ENCODE measurements at regions not wholly inside any gene's neighbourhood (a gene's known extent, or its start where the extent isn't known, plus 50 kb on each side); places are given as distances from the start of the nearest gene placed in this dataset.
"Not testable (repeated sequence)": the region's sequence is repeated elsewhere in the genome, so short reads cannot be mapped to it uniquely, and the experiment has no call there.

DNA sequence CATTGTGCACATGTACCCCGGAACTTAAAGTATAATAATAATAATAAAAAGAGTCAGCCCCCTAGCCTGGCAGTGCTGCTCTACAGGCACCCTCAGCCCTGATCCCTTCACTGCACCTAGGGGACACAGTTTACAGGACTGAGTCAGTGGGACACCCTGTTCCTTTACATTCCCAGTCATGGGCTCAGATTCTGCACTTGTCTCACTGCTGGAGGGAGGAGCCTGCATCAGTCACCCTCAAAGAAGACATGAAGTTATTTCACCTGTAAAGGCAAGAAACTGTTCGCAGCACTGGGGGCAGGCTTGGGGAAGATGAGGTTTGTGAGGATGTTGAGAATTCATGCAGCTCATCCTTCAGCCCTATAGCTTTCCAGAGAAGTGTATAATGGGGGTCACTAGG lies 50.7 kb upstream of the VPREB1 start:
- DNase-seq (ENCODE audit: low spot score): no peak

DNA sequence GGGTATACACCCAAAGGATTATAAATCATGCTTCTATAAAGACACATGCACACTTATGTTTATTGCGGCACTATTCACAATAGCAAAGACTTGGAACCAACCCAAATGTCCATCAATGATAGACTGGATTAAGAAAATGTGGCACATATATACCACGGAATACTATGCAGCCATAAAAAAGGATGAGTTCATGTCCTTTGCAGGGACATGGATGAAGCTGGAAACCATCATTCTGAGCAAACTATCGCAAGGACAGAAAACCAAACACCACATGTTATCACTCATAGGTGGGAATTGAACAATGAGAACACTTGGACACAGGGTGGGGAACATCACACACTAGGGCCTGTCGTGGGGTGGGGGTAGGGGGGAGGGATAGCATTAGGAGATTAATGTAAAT lies 51.1 kb upstream of the VPREB1 start:
- not testable (repeated sequence) for DNase-seq (ENCODE audit: low spot score)

DNA sequence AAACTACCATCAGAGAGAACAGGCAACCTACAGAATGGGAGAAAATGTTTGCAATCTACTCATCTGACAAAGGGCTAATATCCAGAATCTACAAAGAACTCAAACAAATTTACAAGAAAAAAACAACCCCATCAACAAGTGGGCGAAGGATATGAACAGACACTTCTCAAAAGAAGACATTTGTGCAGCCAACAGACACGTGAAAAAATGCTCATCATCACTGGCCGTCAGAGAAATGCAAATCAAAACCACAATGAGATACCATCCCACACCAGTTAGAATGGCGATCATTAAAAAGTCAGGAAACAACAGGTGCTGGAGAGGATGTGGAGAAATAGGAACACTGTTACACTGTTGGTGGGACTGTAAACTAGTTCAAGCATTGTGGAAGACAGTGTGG lies 51.6 kb upstream of the VPREB1 start:
- not testable (repeated sequence) for DNase-seq (ENCODE audit: low spot score)

DNA sequence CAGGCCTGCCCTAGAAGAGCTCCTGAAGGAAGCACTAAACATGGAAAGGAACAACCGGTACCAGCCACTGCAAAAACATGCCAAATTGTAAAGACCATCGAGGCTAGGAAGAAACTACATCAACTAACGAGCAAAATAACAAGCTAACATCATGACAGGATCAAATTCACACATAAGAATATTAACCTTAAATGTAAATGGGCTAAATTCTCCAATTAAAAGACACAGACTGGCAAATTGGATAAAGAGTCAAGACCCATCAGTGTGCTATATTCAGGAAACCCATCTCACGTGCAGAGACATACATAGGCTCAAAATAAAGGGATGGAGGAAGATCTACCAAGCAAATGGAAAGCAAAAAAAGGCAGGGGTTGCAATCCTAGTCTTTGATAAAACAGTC lies 54.8 kb upstream of the VPREB1 start:
- DNase-seq (ENCODE audit: low spot score): not testable (repeated sequence)

DNA sequence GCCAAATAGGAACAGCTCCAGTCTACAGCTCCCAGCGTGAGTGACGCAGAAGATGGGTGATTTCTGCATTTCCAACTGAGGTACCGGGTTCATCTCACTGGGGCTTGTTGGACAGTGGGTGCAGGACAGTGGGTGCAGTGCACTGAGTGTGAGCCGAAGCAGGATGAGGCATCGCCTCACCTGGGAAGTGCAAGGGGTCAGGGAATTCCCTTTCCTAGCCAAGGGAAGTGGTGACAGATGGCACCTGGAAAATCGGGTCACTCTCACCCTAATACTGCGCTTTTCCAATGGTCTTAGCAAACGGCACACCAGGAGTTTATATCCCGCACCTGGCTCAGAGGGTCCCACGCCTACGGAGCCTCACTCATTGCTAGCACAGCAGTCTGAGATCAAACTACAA lies 56.7 kb upstream of the VPREB1 start:
- not testable (repeated sequence) for DNase-seq (ENCODE audit: low spot score)

DNA sequence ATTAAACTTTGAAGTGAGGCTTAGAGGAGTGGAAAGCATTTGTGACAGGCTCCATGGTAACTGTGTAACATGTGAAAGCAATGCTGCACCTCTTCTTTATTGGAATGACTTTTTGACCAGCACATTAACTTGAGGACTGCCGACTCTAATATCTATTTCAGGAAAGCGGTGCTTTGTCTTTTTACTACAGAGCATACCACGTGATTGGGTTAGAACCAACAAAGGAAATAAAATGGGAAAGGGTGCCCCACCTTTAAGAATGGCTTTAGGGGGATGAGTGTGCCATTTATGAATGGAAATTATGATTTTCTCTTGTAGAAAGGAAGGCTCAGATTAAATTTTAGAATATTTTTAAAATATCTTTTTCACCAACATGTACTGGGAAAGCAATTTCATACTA lies 57.3 kb upstream of the VPREB1 start:
- DNase-seq (ENCODE audit: low spot score): no peak

DNA sequence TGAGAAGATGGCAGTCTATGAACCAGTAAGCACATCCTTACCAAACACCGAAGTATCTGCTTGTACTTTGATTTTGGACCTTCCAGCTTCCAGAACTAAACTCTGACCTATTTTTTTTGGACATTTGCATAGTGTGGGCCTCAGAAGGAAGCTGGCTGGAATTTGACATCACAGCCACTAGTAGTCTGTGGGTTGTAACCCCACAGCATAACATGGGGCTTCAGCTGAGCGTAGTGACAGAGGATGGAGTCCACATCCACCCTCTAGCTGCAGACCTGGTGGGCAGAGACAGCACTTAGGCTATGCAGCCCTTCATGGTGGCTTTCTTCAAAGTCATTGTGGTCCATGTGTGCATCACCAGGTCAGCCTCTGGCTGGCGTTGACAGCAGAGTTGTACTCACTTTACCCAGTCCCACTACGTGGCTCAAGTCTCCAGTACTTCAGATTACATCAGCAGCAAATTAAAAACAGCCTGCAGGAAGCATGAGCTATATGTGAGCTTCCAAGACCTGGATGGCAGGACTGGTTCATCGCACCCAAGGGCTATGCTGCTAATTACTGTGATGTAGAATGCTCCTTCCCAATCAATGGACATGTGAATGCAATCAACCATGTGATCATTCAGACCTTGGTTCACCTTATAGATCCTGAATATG lies 58.6 kb upstream of the VPREB1 start:
- no peak for DNase-seq (ENCODE audit: low spot score)

DNA sequence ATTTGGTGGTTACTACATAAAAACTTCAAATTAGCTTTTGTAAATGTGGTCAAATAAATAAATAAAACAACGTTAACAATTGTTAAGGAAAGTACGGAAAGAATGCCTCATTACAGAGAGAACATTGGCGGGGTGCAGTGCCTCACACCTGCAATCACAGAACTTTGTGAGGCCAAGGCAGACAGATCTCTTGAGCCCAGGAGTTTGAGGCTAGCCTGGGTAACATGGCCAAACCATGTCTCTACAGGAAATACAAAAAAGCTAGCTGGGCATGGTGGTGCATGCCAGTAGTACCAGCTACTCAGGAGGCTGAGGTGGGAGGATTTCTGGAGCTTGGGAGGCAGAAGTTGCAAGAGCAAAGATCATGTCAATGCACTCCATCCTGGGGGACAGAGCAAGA lies 59.4 kb upstream of the VPREB1 start:
- DNase-seq (ENCODE audit: low spot score): no peak

DNA sequence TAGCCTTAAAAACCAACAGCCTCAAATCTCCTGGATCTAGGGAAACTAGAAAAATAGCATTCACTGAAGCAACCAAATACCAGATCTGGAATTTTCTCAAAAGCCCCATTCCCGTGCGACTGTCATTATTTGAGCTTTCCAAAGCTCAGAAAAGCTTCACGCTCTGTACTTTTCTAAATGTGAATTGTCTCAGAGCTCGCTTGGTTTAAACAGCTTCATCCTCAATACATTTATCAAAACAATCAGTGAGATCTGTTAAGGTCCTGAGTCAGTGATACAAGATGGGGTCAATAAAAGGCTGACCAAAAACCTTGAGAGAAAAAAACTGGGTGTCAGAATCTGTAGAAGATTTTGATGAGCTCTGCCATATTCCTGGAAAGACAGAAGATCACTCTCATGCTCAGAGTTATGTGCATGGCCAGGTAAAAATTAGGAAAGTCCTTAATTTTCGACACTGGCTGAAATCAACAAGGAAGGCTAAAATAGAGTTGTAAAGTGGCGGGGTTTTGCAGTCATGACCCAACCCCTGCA lies 60.2 kb upstream of the VPREB1 start:
- DNase-seq (ENCODE audit: low spot score): no peak

DNA sequence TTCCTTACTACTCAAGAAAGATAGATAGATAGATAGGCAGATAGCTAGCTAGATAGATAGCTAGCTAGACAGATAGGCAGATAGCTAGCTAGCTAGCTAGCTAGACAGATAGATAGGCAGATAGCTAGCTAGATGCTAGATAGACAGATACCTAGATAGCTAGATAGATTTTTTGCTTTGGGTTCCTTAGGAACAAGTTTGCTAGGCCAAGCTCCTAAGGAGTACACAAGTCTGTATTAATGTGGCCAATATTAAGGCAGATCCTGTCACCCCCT lies 61.7 kb upstream of the VPREB1 start:
- DNase-seq (ENCODE audit: low spot score): no peak

DNA sequence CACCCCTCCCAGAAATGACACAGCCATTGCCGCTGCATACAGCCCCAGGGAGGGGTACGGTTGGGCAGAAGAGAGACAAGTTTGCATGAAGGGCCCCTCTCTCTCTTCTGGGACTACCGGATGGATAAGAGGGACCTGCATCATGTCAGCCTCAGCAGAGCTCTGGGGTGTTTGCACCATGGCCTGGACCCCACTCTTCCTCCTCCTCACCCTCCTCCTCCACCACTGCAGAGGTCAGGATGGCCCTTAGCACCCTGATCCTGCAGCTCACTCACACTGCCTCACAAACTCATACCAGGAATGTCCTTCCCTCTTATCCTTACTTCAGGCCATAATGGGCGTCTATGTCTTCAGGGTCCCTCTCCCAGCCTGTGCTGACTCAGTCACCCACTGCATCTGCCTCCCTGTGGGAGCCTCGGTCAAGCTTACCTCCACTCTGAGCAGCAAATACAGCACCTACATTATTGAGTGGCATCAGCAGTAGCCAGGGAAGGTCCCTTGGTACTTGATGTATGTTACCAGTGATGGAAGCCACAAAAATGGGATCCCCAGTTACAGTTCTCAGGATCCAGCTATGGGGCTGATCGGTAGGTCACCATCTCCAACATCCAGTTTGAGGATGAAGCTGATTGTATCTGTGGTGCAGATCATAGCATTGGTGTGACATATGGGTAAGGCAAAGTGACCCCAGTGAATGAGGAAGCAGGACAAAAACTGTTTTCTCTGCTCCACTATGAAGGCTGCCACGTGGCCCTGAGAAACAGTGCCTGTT lies 62.2 kb upstream of the VPREB1 start:
- DNase-seq (ENCODE audit: low spot score): no peak

DNA sequence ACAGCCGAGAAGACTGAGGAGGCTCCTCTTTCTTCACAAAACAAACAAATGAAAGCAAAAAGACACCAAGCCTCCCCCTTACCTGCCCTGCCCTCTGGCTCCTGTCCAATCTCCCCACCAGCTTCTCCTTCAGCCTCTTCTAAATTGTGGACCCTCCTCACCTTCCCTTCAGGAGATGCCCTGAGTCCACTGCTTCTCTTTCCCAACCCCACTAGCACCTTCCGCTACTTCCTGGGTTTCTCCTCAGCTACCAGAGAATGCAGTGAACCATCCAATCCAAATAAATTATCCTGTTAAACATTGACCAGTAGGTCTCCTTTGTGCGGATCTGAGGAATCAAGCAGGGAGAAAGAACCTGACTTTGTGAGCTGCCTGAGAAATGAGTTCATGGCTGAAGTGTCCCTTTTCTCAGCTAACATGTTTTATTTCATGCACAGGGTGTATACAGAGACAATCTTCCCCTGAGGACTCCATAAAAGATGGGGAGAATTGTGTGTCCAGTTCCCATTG lies 63.2 kb upstream of the VPREB1 start:
- DNase-seq (ENCODE audit: low spot score): no peak

DNA sequence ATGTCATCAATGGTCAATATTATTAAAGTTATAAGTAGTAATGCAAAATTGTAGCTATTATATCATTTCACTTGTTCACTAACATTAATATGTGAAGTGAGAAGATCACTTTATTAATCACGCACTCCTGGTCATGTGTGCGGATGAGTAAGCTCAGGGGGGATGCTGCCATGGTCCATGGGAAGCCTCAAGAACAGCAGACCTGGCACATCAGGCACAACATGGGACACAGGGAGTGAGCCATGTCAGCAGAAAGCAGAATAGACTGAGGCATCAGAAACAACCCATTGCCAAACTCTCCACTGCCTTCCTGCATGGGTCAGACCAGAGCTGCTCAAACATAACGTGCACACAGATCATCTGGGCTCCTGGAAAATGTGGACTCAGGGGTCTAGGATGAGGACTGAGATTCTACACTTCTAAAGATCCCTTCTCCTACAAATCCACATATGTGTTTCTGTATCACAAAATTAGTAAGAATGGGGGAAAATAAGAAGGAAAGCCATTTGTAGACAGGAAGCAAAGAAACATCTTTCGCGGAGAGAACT lies 63.8 kb upstream of the VPREB1 start:
- DNase-seq (ENCODE audit: low spot score): no peak

DNA sequence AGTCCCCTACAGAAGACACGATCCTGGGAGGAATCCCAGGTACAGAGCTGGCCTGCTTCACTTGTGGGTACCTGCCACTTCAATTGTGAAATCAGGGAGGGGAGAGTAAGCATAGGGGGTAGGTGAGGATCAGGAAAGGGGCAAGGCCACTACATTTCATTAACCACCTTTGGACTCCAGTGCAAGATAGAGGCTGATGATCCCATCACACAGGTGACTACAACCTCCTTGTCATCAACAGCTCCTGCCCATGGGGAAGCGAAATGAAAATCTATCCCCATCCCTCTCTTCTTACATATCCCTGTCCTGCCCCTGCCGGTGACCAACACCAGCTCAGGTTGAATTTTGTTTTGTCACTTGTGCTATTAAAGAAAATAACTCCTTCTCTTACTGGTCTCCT lies 64.7 kb upstream of the VPREB1 start:
- no peak for DNase-seq (ENCODE audit: low spot score)

DNA sequence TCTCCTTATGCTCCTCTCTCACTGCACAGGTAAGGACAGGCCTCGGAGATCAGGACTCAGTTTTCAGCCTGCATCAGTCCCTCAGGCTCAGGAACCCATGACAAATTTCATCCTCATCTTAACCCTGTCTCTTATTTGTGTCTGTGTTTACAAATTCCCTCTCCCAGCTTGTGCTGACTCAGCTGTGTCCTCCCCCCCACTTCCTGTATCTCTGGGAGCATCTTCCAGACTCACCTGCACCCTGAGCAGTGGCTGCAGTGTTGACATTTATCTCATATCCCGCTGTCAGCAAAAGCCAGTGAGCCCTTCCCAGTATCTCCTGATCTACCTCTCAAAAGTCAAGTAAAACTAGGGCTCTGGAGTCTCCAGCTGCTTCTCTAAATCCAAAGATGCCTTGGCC lies 65.6 kb upstream of the VPREB1 start:
- no peak for DNase-seq (ENCODE audit: low spot score)

DNA sequence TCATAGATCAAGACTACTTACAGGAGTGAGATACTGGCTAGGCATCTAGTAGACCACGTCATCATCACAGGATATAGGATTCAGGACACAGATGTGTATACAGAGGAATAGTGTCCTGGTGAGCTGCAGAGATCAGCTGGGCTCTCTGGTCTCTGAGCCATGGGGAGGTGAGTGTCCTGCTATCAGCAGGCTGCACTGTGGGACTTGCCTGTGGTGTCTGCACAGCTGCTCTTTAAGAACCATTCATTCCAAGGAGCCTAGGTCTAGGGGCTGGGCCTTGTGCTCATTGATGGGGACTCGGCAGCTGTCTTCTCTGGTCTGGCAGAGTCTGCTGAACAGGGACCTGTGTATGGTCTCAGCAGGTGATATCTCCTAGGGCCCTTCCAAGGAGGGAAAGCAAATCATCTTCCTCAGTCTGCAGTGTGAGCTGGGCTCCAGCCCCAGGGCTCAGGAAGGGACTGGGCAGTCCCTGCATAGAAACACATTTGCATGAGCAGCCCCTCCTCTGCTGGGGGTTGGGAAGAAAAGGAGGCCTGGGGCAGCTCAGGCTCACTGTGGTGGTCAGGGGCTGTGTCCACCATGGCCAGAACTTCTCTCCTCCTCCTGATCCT lies 66.1 kb upstream of the VPREB1 start:
- no peak for DNase-seq (ENCODE audit: low spot score)

DNA sequence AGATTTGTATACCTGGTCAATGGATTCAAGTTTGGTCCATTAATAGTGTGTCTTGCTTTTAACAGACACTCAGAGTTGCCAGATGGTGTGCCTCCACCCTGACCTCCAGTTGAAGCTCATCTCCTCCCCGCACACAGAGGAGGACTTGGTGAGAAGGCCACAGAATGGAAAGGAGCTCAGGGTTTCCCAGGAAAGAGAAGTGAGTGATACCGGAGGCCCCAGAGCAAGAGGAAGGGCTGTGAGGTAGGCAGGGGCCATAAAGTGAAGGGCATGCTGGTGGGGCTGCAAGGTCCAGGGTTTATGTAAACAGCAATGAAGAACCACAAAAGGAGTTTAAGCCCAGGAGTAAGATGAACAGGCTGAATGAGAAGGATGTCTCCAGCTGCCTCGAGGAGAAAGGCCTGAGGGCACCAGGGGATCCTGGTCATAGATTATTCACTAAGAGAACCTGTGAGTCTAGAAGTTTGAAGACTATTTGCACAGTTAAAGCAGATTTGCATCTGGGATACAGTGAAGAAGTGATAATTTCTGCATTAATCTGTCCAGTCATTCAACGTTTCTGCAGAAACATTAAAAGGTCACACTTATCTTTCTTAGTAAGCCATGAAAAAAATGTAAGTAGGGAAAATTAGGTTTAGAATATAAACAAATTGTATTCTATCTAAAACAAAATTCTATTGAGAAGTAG lies 67.5 kb upstream of the VPREB1 start:
- DNase-seq (ENCODE audit: low spot score): no peak

DNA sequence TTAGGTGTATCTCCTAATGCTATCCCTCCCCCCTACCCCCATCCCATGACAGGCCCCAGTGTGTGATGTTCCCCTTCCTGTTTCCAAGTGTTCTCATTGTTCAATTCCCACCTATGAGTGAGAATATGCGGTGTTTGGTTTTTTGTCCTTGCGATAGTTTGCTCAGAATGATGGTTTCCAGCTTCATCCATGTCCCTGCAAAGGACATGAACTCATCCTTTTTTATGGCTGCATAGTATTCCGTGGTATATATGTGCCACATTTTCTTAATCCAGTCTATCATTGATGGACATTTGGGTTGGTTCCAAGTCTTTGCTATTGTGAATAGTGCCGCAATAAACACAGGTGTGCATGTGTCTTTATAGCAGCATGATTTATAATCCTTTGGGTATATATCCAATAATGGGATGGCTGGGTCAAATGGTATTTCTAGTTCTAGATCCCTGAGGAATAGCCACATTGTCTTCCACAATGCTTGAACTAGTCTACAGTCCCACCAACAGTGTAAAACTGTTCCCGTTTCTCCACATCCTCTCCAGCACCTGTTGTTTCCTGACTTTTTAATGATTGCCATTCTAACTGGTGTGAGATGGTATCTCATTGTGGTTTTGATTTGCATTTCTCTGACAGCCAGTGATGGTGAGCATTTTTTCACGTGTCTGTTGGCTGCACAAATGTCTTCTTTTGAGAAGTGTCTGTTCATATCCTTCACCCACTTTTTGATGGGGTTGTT lies 71.5 kb upstream of the VPREB1 start:
- DNase-seq (ENCODE audit: low spot score): not testable (repeated sequence)

DNA sequence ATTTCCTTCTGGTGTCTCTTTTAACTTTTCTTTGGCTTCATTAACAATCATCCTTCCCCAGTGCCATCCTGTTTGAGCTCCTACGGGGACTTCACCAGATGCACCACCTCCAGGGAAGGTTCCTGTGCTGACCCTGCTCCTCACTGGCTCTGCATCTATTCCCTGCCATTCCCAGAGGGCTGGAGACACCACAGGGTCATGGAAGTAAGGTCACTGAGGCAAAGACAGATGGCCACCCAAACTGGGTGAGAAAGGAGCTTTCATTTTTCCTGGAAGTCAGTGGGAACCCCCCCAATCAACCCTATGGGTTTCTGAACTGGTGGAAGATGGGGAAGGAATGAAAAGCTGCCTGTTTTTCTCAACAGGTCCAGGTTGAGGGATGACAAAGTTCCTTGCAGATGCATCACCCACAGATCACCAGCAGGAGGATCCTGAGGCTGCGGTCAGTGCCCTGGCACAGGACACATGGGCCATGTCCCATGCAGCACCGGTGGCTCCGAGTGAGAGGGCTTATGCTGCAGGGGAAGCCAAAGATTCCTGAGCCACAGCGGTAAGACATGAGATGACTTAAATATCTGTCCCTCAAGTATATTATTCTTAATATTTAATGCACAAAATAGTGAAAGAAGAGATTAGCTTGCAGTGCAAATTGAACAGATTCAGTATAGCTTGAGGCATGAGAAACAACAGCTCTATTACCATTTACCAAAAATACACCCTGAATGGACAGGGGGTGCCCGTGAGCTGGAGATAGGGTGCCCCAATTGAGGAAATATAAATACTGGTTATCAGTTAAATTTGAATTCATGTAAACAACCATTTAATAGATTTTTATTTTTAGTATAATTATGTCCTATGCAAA lies 73.0 kb upstream of the VPREB1 start:
- no peak for DNase-seq (ENCODE audit: low spot score)

DNA sequence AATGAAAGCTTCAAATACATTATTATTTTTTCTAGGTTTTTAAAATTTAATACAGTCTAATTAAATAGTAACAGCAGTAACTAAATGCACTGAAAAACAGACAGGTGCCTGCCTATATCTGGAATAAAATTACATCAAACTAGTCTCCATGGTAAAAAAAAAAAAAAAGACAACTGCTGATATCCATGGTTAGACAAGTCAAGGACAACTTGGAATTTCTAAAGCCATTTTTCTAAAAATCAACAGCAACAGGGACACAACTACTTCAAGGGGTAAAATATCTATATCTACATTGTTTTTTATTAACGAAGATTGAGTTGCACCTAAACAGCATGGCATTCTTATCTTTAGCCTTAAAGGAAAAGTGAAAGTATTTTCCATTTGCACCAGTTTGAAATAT lies 74.7 kb upstream of the VPREB1 start:
- DNase-seq (ENCODE audit: low spot score): no peak
